Transverse colon (tissue), 4 donors: ENCODE measurements at regions not wholly inside any gene's neighbourhood (a gene's known extent, or its start where the extent isn't known, plus 50 kb on each side); places are given as distances from the start of the nearest gene placed in this dataset.

Source experiments
- CTCF ChIP-seq, 5 experiments: fragments of 200-600 bp in 3 of 5; fragments of 450-650 bp in 2 of 5; sonication (generic) in 3 of 5; IDR thresholded peaks; 1 replicate in 2 of 5; 2 replicates in 3 of 5; pipeline ENCODE4 v1.5.1; 2016 to 2017; ENCODE audit warnings: antibody characterized with exemption in 5 of 5, inconsistent platforms in 3 of 5, mild to moderate bottlenecking in 2 of 5, moderate library complexity in 1 of 5
- EP300 ChIP-seq: sonication (generic); formaldehyde crosslinking; IDR thresholded peaks from one replicate; pipeline ENCODE4 v1.6.1; 2017; ENCODE audit warnings: antibody characterized with exemption, low read depth
- POLR2A ChIP-seq: fragments of 450-650 bp; IDR thresholded peaks from one replicate; pipeline ENCODE4 v1.6.1; 2016; ENCODE audit warnings: antibody characterized with exemption, mild to moderate bottlenecking, moderate library complexity
- POLR2AphosphoS5 ChIP-seq, 3 donors: sonication (generic); formaldehyde crosslinking; IDR thresholded peaks; one replicate each; pipeline ENCODE4 v1.6.1; 2016; ENCODE audit warnings: antibody characterized with exemption in 3 of 3

GRCh38 chr1:199038156-199038555 lies 399.3 kb downstream of the PTPRC start:
- TF ChIP-seq CTCF (IDR thresholded peaks at IDR 0.05) = no peak
- TF ChIP-seq POLR2A = no peak
- TF ChIP-seq EP300 = no peak
- TF ChIP-seq POLR2AphosphoS5 (IDR thresholded peaks at IDR 0.05) = no peak
